ENCODE measurements at regions not wholly inside any gene's neighbourhood (a gene's known extent, or its start where the extent isn't known, plus 50 kb on each side); places are given as distances from the start of the nearest gene placed in this dataset.

DNA sequence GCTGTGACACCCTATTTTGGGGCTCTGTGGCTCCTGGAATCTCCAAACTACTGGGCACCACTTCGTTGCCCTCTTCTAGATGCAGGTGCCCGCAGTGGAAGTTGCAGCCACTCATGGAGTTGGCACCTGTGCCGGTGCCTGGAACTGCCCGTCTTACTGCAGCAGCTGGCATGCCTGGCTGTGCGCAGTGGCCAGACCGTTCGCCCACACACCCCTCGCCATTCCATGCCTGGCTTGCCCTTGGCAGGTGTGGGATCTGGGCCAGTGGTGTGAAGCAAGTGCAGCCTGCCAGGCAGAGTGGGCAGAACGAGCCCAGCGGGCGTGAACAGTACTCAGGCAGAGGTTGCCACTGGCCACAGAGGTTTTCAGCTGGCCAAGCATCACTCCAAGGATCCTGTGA is 1286.7 kb downstream of the ROBO1 start:
- Histone ChIP-seq H3K27ac (ENCODE audit: low read depth, low read length) (no peak overlapping the region), H3K9me3 (ENCODE audit: insufficient read depth, low read depth, low read length) (peaks cover 6% of the 10 kb centered on the region), H3K27me3 (ENCODE audit: insufficient read depth, low read length) (no peaks in the 10 kb centered on the region), H3K36me3 (ENCODE audit: insufficient read depth, low read length) (no peaks in the 10 kb centered on the region), H3K4me3 (ENCODE audit: low read length) (no peak overlapping the region), H3K4me1 (ENCODE audit: insufficient read depth, low read length) (peaks cover 16% of the 10 kb centered on the region), H3K9ac (ENCODE audit: low read depth, low read length) (no peak overlapping the region)
- 96% methylated on average over 11 of the region's 11 CpGs for WGBS

GRCh38 chr3:78483090-78483489 is 1284.7 kb downstream of the ROBO1 start:
- H3K9me3 ChIP-seq (ENCODE audit: insufficient read depth, low read depth, low read length) = peaks cover 17% of the 10 kb centered on the region
- 78% methylated on average over 3 of the region's 3 CpGs for WGBS
- no peak overlapping the region for H3K4me3 ChIP-seq (ENCODE audit: low read length)
- H3K27me3 ChIP-seq (ENCODE audit: insufficient read depth, low read length) = no peaks in the 10 kb centered on the region
- no peak overlapping the region for H3K9ac ChIP-seq (ENCODE audit: low read depth, low read length)
- H3K27ac ChIP-seq (ENCODE audit: low read depth, low read length) = no peak overlapping the region
- peaks cover 3% of the 10 kb centered on the region; the same call in 1 of the 2 replicates for H3K4me1 ChIP-seq (ENCODE audit: insufficient read depth, low read length)
- H3K36me3 ChIP-seq (ENCODE audit: insufficient read depth, low read length) = no peaks in the 10 kb centered on the region

- Histone ChIP-seq H3K27me3 (ENCODE audit: insufficient read depth, low read length) (no peaks in the 10 kb centered on the region), H3K4me3 (ENCODE audit: low read length) (no peak overlapping the region), H3K27ac (ENCODE audit: low read depth, low read length) (no peak overlapping the region), H3K36me3 (ENCODE audit: insufficient read depth, low read length) (no peaks in the 10 kb centered on the region), H3K4me1 (ENCODE audit: insufficient read depth, low read length) (no peaks in the 10 kb centered on the region), H3K9me3 (ENCODE audit: insufficient read depth, low read depth, low read length) (no peaks in the 10 kb centered on the region), H3K9ac (ENCODE audit: low read depth, low read length) (no peak overlapping the region)
- WGBS = 90% methylated on average over 3 of the region's 3 CpGs
These were observed 1272.9 kb downstream of the ROBO1 start for GRCh38 chr3:78494851-78495250.

DNA sequence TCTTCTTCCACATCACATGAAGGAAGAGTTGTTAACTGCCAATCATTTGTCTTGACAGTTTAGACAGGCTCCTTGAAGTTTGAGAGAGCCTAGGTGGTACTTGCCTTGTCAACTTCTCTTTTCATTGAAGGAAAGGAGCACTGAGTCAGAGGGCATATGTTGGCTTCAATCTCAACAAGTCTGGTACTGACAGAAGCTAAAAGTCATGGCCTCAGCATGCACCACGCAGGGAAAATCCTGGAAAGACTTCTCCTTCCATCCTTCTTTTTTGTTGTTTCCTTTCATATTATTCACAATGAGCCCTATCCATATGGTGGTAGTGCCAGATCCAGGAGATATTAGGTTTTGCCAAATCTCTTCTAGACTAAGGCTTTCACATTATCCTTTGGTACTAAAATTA is 1272.5 kb downstream of the ROBO1 start:
- Histone ChIP-seq H3K9ac (ENCODE audit: low read depth, low read length) (no peak overlapping the region), H3K36me3 (ENCODE audit: insufficient read depth, low read length) (no peaks in the 10 kb centered on the region), H3K27me3 (ENCODE audit: insufficient read depth, low read length) (no peaks in the 10 kb centered on the region), H3K9me3 (ENCODE audit: insufficient read depth, low read depth, low read length) (no peaks in the 10 kb centered on the region), H3K4me1 (ENCODE audit: insufficient read depth, low read length) (no peaks in the 10 kb centered on the region), H3K27ac (ENCODE audit: low read depth, low read length) (no peak overlapping the region), H3K4me3 (ENCODE audit: low read length) (no peak overlapping the region)
- 96% methylated on average over 1 of the region's 1 CpG for WGBS

GRCh38 chr3:78496501-78496900 is 1271.3 kb downstream of the ROBO1 start:
- no peak overlapping the region for H3K4me3 ChIP-seq (ENCODE audit: low read length)
- no peaks in the 10 kb centered on the region for H3K36me3 ChIP-seq (ENCODE audit: insufficient read depth, low read length)
- H3K9ac ChIP-seq (ENCODE audit: low read depth, low read length) = no peak overlapping the region
- H3K4me1 ChIP-seq (ENCODE audit: insufficient read depth, low read length) = no peaks in the 10 kb centered on the region
- 78% methylated on average over 4 of the region's 5 CpGs for WGBS
- no peaks in the 10 kb centered on the region for H3K27me3 ChIP-seq (ENCODE audit: insufficient read depth, low read length)
- H3K9me3 ChIP-seq (ENCODE audit: insufficient read depth, low read depth, low read length) = no peaks in the 10 kb centered on the region
- no peak overlapping the region for H3K27ac ChIP-seq (ENCODE audit: low read depth, low read length)

GRCh38 chr3:78497021-78497420 is 1270.8 kb downstream of the ROBO1 start:
- H3K9ac ChIP-seq (ENCODE audit: low read depth, low read length) = no peak overlapping the region
- 84% methylated on average over 4 of the region's 4 CpGs for WGBS
- no peaks in the 10 kb centered on the region for H3K9me3 ChIP-seq (ENCODE audit: insufficient read depth, low read depth, low read length)
- H3K36me3 ChIP-seq (ENCODE audit: insufficient read depth, low read length) = no peaks in the 10 kb centered on the region
- no peak overlapping the region for H3K27ac ChIP-seq (ENCODE audit: low read depth, low read length)
- H3K27me3 ChIP-seq (ENCODE audit: insufficient read depth, low read length) = no peaks in the 10 kb centered on the region
- no peaks in the 10 kb centered on the region for H3K4me1 ChIP-seq (ENCODE audit: insufficient read depth, low read length)
- H3K4me3 ChIP-seq (ENCODE audit: low read length) = no peak overlapping the region

DNA sequence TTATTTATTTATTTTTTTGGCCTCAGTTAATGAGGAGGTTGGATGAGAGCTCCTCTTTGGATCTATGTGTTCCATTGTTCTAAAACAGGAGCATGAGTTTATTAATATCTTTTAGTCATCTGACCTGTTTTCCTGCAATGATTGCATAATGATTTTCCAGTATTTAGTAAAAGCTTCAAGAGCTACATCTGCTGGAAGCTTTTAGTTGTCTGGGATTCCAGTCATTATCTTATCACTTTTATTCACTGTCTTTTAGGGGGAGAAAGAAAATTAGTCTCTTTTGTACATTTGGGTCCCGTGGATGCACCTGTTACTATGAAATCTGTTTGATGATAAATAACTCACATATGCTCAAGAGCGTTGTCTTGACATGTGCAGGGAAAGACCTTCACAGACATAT is 1270.0 kb downstream of the ROBO1 start:
- H3K4me1 ChIP-seq (ENCODE audit: insufficient read depth, low read length) = no peaks in the 10 kb centered on the region
- H3K27me3 ChIP-seq (ENCODE audit: insufficient read depth, low read length) = no peaks in the 10 kb centered on the region
- no peak overlapping the region for H3K9ac ChIP-seq (ENCODE audit: low read depth, low read length)
- WGBS = 90% methylated on average over 2 of the region's 2 CpGs
- H3K27ac ChIP-seq (ENCODE audit: low read depth, low read length) = no peak overlapping the region
- no peaks in the 10 kb centered on the region for H3K9me3 ChIP-seq (ENCODE audit: insufficient read depth, low read depth, low read length)
- H3K36me3 ChIP-seq (ENCODE audit: insufficient read depth, low read length) = no peaks in the 10 kb centered on the region
- H3K4me3 ChIP-seq (ENCODE audit: low read length) = no peak overlapping the region

GRCh38 chr3:78506061-78506460 is 1261.7 kb downstream of the ROBO1 start:
- H3K9me3 ChIP-seq (ENCODE audit: insufficient read depth, low read depth, low read length) = no peaks in the 10 kb centered on the region
- no peak overlapping the region for H3K9ac ChIP-seq (ENCODE audit: low read depth, low read length)
- 90% methylated on average over 2 of the region's 4 CpGs for WGBS
- no peaks in the 10 kb centered on the region for H3K36me3 ChIP-seq (ENCODE audit: insufficient read depth, low read length)
- no peaks in the 10 kb centered on the region for H3K27me3 ChIP-seq (ENCODE audit: insufficient read depth, low read length)
- H3K4me1 ChIP-seq (ENCODE audit: insufficient read depth, low read length) = peaks cover 16% of the 10 kb centered on the region
- no peak overlapping the region for H3K4me3 ChIP-seq (ENCODE audit: low read length)
- H3K27ac ChIP-seq (ENCODE audit: low read depth, low read length) = no peak overlapping the region

GRCh38 chr3:78506581-78507195 is 1261.1 kb downstream of the ROBO1 start:
- no peaks in the 10 kb centered on the region for H3K27me3 ChIP-seq (ENCODE audit: insufficient read depth, low read length)
- 35% methylated on average over 1 of the region's 2 CpGs for WGBS
- H3K36me3 ChIP-seq (ENCODE audit: insufficient read depth, low read length) = no peaks in the 10 kb centered on the region
- no peak overlapping the region for H3K4me3 ChIP-seq (ENCODE audit: low read length)
- peaks cover 16% of the 10 kb centered on the region for H3K4me1 ChIP-seq (ENCODE audit: insufficient read depth, low read length)
- H3K9me3 ChIP-seq (ENCODE audit: insufficient read depth, low read depth, low read length) = no peaks in the 10 kb centered on the region
- H3K27ac ChIP-seq (ENCODE audit: low read depth, low read length) = no peak overlapping the region
- H3K9ac ChIP-seq (ENCODE audit: low read depth, low read length) = no peak overlapping the region

DNA sequence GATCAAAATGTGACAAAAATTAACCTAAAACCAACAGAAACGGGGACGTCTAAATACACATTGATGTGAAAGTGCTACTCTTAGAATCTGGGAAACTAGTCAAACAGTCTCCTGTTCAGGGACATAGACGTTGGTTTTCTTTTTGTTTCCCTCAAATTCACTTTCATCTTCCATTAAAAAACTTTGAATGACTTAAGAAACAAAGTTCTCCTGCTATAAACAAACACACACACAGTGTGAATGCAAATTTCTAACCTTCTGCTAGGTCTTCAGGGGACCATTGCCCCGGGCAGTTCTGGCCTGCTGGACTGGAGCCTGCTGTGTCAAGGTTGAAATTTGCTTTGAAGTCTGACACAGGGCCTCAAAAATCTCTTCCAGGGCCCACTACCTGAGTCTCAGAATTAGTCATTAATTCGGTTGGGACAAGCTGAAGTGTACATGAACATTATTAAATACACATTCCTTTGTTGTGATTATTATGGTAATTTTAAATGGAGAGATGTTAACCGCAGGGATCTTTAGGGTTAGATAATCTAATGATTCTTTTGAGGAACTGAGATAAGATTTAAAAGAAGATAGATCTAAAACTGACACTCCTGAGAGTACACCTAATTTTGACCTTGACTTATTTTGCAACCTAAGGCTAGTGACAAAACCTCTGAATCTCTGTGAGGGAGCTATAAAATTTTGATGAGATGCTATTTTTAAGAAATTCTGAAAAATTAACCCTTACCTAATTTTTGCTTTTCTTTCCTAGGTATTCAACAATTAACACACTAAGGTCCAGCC is 1260.4 kb downstream of the ROBO1 start:
- Histone ChIP-seq H3K4me1 (ENCODE audit: insufficient read depth, low read length) (peaks cover 16% of the 10 kb centered on the region), H3K27me3 (ENCODE audit: insufficient read depth, low read length) (no peaks in the 10 kb centered on the region), H3K9ac (ENCODE audit: low read depth, low read length) (no peak overlapping the region), H3K4me3 (ENCODE audit: low read length) (no peak overlapping the region), H3K36me3 (ENCODE audit: insufficient read depth, low read length) (no peaks in the 10 kb centered on the region), H3K27ac (ENCODE audit: low read depth, low read length) (no peak overlapping the region), H3K9me3 (ENCODE audit: insufficient read depth, low read depth, low read length) (no peaks in the 10 kb centered on the region)
- 43% methylated on average over 5 of the region's 6 CpGs for WGBS

GRCh38 chr3:78511840-78512239 is 1256.0 kb downstream of the ROBO1 start:
- WGBS = 48% methylated on average over 2 of the region's 2 CpGs
- Histone ChIP-seq H3K27me3 (ENCODE audit: insufficient read depth, low read length) (no peaks in the 10 kb centered on the region), H3K9me3 (ENCODE audit: insufficient read depth, low read depth, low read length) (no peaks in the 10 kb centered on the region), H3K4me3 (ENCODE audit: low read length) (no peak overlapping the region), H3K27ac (ENCODE audit: low read depth, low read length) (no peak overlapping the region), H3K4me1 (ENCODE audit: insufficient read depth, low read length) (peaks cover 8% of the 10 kb centered on the region), H3K36me3 (ENCODE audit: insufficient read depth, low read length) (no peaks in the 10 kb centered on the region), H3K9ac (ENCODE audit: low read depth, low read length) (no peak overlapping the region)
